HepG2 (cell line): ENCODE measurements at regions not wholly inside any gene's neighbourhood (a gene's known extent, or its start where the extent isn't known, plus 50 kb on each side); places are given as distances from the start of the nearest gene placed in this dataset.

ENCODE experiments used
- ATAC-seq: fragments of 200-7000 bp; cut with Tn5 transposase; 3 replicates; pipeline ENCODE4 v1.9.1; 2020; ENCODE audit warnings: mild to moderate bottlenecking, moderate library complexity
- BruUV-seq: library from RNA; stranded (reverse); fragments of 400-500 nt; replicated peaks from 2 replicates; lab custom pipeline; 2021; lab: Mats Ljungman, UMichigan
- CTCF ChIA-PET: fragments of 300-600 bp; formaldehyde crosslinking; extraction: SDS; loops from one replicate; lab custom pipeline; 2021; ENCODE audit warnings: low total read pairs, inconsistent platforms, low intra/inter-chr PET ratio; lab: Yijun Ruan, JAX
- POLR2A ChIA-PET: fragments of 350-600 bp; sonication (Branson Sonifier 250); formaldehyde crosslinking; loops from one replicate; lab custom pipeline; 2020; ENCODE audit warnings: antibody characterized with exemption, inconsistent platforms; lab: Yijun Ruan, JAX
- DNase-seq: peaks from one replicate; pipeline ENCODE4 v3.0.0-alpha.2; 2015; ENCODE audit warnings: low spot score
- FAIRE-seq: peaks from 3 replicates; lab custom pipeline; 2011; peaks lifted over from hg19 to GRCh38; lab: Jason Lieb, UNC
- H2AFZ ChIP-seq: one replicate; pipeline ENCODE4 v1.6.1; 2011; ENCODE audit warnings: low read length, inconsistent platforms
- H3K27ac ChIP-seq: fragments of 300-600 bp; 3 replicates; pipeline ENCODE4 v1.8.0; 2011; ENCODE audit warnings: mixed run types, mild to moderate bottlenecking, mixed read lengths, low read length, inconsistent platforms; ENCODE audit not compliant: insufficient read depth; ENCODE audit errors: extremely low read length
- H3K27me3 ChIP-seq, 2 experiments: fragments of 200-600 bp in 1 of 2; 2 replicates in 1 of 2; 3 replicates in 1 of 2; pipeline versions ENCODE4 v1.6.0 to v1.8.0; 2011; ENCODE audit warnings: low read length in 2 of 2, mild to moderate bottlenecking in 2 of 2, moderate library complexity in 2 of 2, inconsistent platforms in 1 of 2; ENCODE audit not compliant: insufficient read depth in 2 of 2, control insufficient read depth in 1 of 2
- H3K36me3 ChIP-seq, 2 experiments: fragments of 200-600 bp in 1 of 2; replicated peaks in 1 of 2; 2 replicates in 1 of 2; 3 replicates in 1 of 2; pipeline versions ENCODE4 v1.5.1 to v1.8.0; 2011; ENCODE audit warnings: low read length in 2 of 2, inconsistent platforms in 1 of 2; ENCODE audit not compliant: insufficient read depth in 2 of 2, control insufficient read depth in 1 of 2
- H3K4me1 ChIP-seq: 2 replicates; pipeline ENCODE4 v1.5.1; 2012; ENCODE audit warnings: low read length, inconsistent platforms; ENCODE audit not compliant: insufficient read depth
- H3K4me2 ChIP-seq: 2 replicates; pipeline ENCODE4 v1.6.0; 2011; ENCODE audit warnings: low read depth, low read length, inconsistent platforms
- H3K4me3 ChIP-seq, 3 experiments: fragments of 200-600 bp in 1 of 3; sonication (generic), shearing (Covaris generic) in 1 of 3; replicated peaks in 1 of 3; 2 replicates each; pipeline ENCODE4 v1.5.1; 2011 to 2016; ENCODE audit warnings: low read length in 3 of 3, inconsistent platforms in 2 of 3, low read depth in 2 of 3, mild to moderate bottlenecking in 2 of 3, control low read depth in 1 of 3, mixed read lengths in 1 of 3; ENCODE audit not compliant: insufficient read depth in 1 of 3
- H3K79me2 ChIP-seq: one replicate; pipeline ENCODE4 v1.6.1; 2011; ENCODE audit warnings: low read length, inconsistent platforms; ENCODE audit not compliant: insufficient read depth
- H3K9ac ChIP-seq: 2 replicates; pipeline ENCODE4 v1.6.0; 2011; ENCODE audit warnings: mild to moderate bottlenecking, low read depth, low read length, inconsistent platforms; ENCODE audit not compliant: insufficient read depth
- H3K9me3 ChIP-seq: 2 replicates; pipeline ENCODE4 v1.5.1; 2012; ENCODE audit warnings: mild to moderate bottlenecking, low read length
- H4K20me1 ChIP-seq: 2 replicates; pipeline ENCODE4 v1.6.0; 2011; ENCODE audit warnings: inconsistent platforms, mild to moderate bottlenecking, low read length, moderate library complexity; ENCODE audit not compliant: insufficient read depth
- GATAD2A ChIP-seq: IDR thresholded peaks from 2 replicates; pipeline ENCODE4 v1.6.1; 2016
- HNRNPK ChIP-seq: fragments of 200-400 bp; formaldehyde crosslinking; IDR thresholded peaks from 2 replicates; pipeline ENCODE4 v1.6.1; 2018; ENCODE audit warnings: low read length, low read depth, moderate library complexity, mild to moderate bottlenecking; ENCODE audit not compliant: poor library complexity, severe bottlenecking
- KAT7 ChIP-seq: IDR thresholded peaks from 2 replicates; pipeline ENCODE4 v1.6.1; 2018; ENCODE audit warnings: borderline replicate concordance, missing compliant biosample characterization
- MXD4 ChIP-seq: IDR thresholded peaks from 2 replicates; pipeline ENCODE4 v1.6.1; 2016; ENCODE audit warnings: mild to moderate bottlenecking, missing biosample characterization, missing genetic modification reagents
- NFIC ChIP-seq: IDR thresholded peaks from 2 replicates; pipeline ENCODE4 v1.6.1; 2012; ENCODE audit warnings: mild to moderate bottlenecking, low read length, inconsistent platforms
- RBM22 ChIP-seq: fragments of 200-400 bp; formaldehyde crosslinking; optimal IDR thresholded peaks from 2 replicates; pipeline ENCODE3; 2017; ENCODE audit warnings: mild to moderate bottlenecking, low read length, moderate library complexity
- SETDB1 ChIP-seq: sonication (generic); formaldehyde crosslinking; IDR thresholded peaks from 2 replicates; pipeline ENCODE4 v1.5.1; 2020; ENCODE audit warnings: missing genetic modification reagents, mild to moderate bottlenecking, borderline replicate concordance
- SMARCC2 ChIP-seq: fragments of 450-650 bp; IDR thresholded peaks from 2 replicates; pipeline ENCODE4 v1.6.1; 2017; ENCODE audit warnings: antibody characterized with exemption, mild to moderate bottlenecking
- SP4 ChIP-seq: sonication (generic); formaldehyde crosslinking; IDR thresholded peaks from 2 replicates; pipeline ENCODE4 v1.8.1; 2023; ENCODE audit warnings: mild to moderate bottlenecking, missing genetic modification reagents
- TMF1 ChIP-seq: sonication (generic); formaldehyde crosslinking; IDR thresholded peaks from 2 replicates; pipeline ENCODE4 v1.8.1; 2022; ENCODE audit warnings: low read depth, missing genetic modification reagents
- ZNF256 ChIP-seq: sonication (generic); formaldehyde crosslinking; conservative IDR thresholded peaks from 2 replicates; pipeline ENCODE4 v1.4.0; 2020; ENCODE audit warnings: missing genetic modification reagents
- ZNF292 ChIP-seq: sonication (generic); formaldehyde crosslinking; IDR thresholded peaks from 2 replicates; pipeline ENCODE4 v1.8.1; 2022; ENCODE audit warnings: mild to moderate bottlenecking, low read depth, missing genetic modification reagents, borderline replicate concordance
- ZNF296 ChIP-seq: sonication (generic); formaldehyde crosslinking; conservative IDR thresholded peaks from 2 replicates; pipeline ENCODE4 v1.5.0; 2020; ENCODE audit warnings: mild to moderate bottlenecking, missing genetic modification reagents
- ZNF468 ChIP-seq: sonication (generic); formaldehyde crosslinking; IDR thresholded peaks from 2 replicates; pipeline ENCODE4 v1.8.0; 2022; ENCODE audit warnings: mild to moderate bottlenecking, moderate library complexity, missing genetic modification reagents
- ZNF496 ChIP-seq: sonication (generic); formaldehyde crosslinking; IDR thresholded peaks from 2 replicates; pipeline ENCODE4 v1.8.1; 2023; ENCODE audit warnings: mild to moderate bottlenecking, moderate library complexity, missing genetic modification reagents; ENCODE audit not compliant: insufficient replicate concordance
- ZSCAN20 ChIP-seq: sonication (generic); formaldehyde crosslinking; IDR thresholded peaks from 2 replicates; pipeline ENCODE4 v1.4.0; 2020; ENCODE audit warnings: missing genetic modification reagents, mild to moderate bottlenecking, borderline replicate concordance
- WGBS: methylation state at CpG from one replicate; pipeline ENCODE4 v1.1.6; 2017; ENCODE audit warnings: low lambda C conversion rate; 5-methylcytosine and 5-hydroxymethylcytosine counted together
- in situ Hi-C: cut with HindIII; loops from 2 replicates; pipeline ENCODE4 v1.10.0; 2017; ENCODE audit warnings: low pct_unique_long_range_greater_than_20kb; ENCODE audit not compliant: extremely low pct_ligation_motif_present
- intact Hi-C: fragments of 100-400 bp; cut with micrococcal nuclease; formaldehyde crosslinking; loops from one replicate; pipeline ENCODE4 v1.10.0; 2022; ENCODE audit not compliant: unreplicated experiment
- TF ChIP-seq, protein P1 (sequence below): sonication (generic); formaldehyde crosslinking; IDR thresholded peaks from 2 replicates; pipeline ENCODE4 v1.4.0; 2020; ENCODE audit warnings: mild to moderate bottlenecking, missing genetic modification reagents

DNA sequence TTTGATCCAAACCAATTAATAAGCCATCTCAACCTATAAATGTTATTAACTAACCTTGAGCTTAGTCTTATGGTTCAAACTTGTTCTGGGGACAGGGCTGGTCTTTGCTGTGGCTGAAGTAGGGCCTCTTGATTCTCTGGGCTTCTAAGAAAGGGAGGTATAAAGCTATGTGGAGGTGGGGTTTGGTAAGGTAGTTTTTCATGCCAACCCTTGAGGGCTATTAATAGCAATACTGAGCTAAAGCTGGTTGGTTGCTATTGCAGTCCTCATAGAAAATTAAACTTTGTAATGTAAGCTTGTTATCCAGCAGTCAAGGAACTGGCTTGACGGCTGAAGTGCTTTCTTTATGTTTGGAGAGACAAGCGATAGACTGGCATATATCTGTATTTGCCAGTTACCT is 112.1 kb downstream of the RND3 start:
- no peak for DNase-seq
- H3K4me3 ChIP-seq: no peak overlapping the region
- no peak overlapping the region for H2AFZ ChIP-seq
- H3K4me1 ChIP-seq: no peaks in the 10 kb centered on the region
- H3K9ac ChIP-seq: no peak overlapping the region
- 58% methylated on average over 2 of the region's 2 CpGs for WGBS
- H4K20me1 ChIP-seq: no peaks in the 10 kb centered on the region
- no peak for FAIRE-seq
- no peak for ATAC-seq
- CTCF ChIA-PET: no interaction called here
- in situ Hi-C loops: no loop called here
- H3K27ac ChIP-seq: no peak overlapping the region
- H3K9me3 ChIP-seq: peaks cover 88% of the 10 kb centered on the region
- no peaks in the 10 kb centered on the region for H3K79me2 ChIP-seq
- no peak overlapping the region for H3K4me2 ChIP-seq
- no peaks in the 10 kb centered on the region for H3K36me3 ChIP-seq
- no peaks in the 10 kb centered on the region for H3K27me3 ChIP-seq
- no TSS peak for BruUV-seq
- POLR2A ChIA-PET: no interaction called here
- TF ChIP-seq GATAD2A (no peak), SP4 (CRISPR knock-in tag) (no peak), TMF1 (CRISPR knock-in tag) (no peak), ZNF292 (no peak), NFIC (no peak), ZNF256 (no peak), HNRNPK (no peak), ZNF496 (no peak), KAT7 (CRISPR knock-in tag) (no peak), MXD4 (CRISPR knock-in tag) (no peak), ZNF468 (no peak), SETDB1 (CRISPR knock-in tag) (no peak), ZSCAN20 (no peak), SMARCC2 (no peak), RBM22 (no peak), ZNF296 (CRISPR knock-in tag) (no peak)
- TF ChIP-seq, protein P1, sequence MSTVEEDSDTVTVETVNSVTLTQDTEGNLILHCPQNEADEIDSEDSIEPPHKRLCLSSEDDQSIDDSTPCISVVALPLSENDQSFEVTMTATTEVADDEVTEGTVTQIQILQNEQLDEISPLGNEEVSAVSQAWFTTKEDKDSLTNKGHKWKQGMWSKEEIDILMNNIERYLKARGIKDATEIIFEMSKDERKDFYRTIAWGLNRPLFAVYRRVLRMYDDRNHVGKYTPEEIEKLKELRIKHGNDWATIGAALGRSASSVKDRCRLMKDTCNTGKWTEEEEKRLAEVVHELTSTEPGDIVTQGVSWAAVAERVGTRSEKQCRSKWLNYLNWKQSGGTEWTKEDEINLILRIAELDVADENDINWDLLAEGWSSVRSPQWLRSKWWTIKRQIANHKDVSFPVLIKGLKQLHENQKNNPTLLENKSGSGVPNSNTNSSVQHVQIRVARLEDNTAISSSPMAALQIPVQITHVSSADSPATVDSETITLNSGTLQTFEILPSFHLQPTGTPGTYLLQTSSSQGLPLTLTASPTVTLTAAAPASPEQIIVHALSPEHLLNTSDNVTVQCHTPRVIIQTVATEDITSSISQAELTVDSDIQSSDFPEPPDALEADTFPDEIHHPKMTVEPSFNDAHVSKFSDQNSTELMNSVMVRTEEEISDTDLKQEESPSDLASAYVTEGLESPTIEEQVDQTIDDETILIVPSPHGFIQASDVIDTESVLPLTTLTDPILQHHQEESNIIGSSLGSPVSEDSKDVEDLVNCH (CRISPR knock-in tag): no peak
- TF ChIP-seq, all 625 proteins: peak for 0
- intact Hi-C loops: no loop called here
